GM12878 (cell line): ENCODE measurements at regions not wholly inside any gene's neighbourhood (a gene's known extent, or its start where the extent isn't known, plus 50 kb on each side); places are given as distances from the start of the nearest gene placed in this dataset.

Experiments used
- ATAC-seq: fragments of 200-7000 bp; cut with Tn5 transposase; 3 replicates; pipeline ENCODE4 v1.9.1; 2020; ENCODE audit warnings: mild to moderate bottlenecking, moderate library complexity
- BruUV-seq: library from RNA; stranded (reverse); fragments of 400-500 nt; replicated peaks from 2 replicates; lab custom pipeline; 2021; lab: Mats Ljungman, UMichigan
- CTCF ChIA-PET: fragments of 300-600 bp; sonication (Branson Sonifier 250); formaldehyde crosslinking; extraction: SDS; loops from one replicate; lab custom pipeline; 2021; ENCODE audit warnings: inconsistent platforms; lab: Yijun Ruan, JAX
- POLR2A ChIA-PET: fragments of 350-600 bp; formaldehyde crosslinking; extraction: SDS; loops from one replicate; lab custom pipeline; 2021; ENCODE audit warnings: inconsistent platforms; lab: Charles Lee
- RAD21 ChIA-PET: fragments of 300-600 bp; sonication (Branson Sonifier 250); formaldehyde crosslinking; loops from one replicate; lab custom pipeline; 2023; ENCODE audit warnings: antibody characterized with exemption; ENCODE audit not compliant: unreplicated experiment; lab: Charles Lee
- SMC1A ChIA-PET: fragments of 300-600 bp; sonication (Branson Sonifier 250); formaldehyde crosslinking; loops from one replicate; lab custom pipeline; 2023; ENCODE audit not compliant: unreplicated experiment, uncharacterized antibody; lab: Charles Lee
- DNase-seq: peaks from one replicate; pipeline ENCODE4 v3.0.0-alpha.2; 2011; ENCODE audit warnings: low read depth, low spot score
- FAIRE-seq: peaks from 3 replicates; lab custom pipeline; 2011; peaks lifted over from hg19 to GRCh38; lab: Jason Lieb, UNC
- H2AFZ ChIP-seq: 2 replicates; pipeline ENCODE4 v1.6.0; 2011; ENCODE audit warnings: low read depth, low read length, control low read depth; ENCODE audit not compliant: control insufficient read depth
- H3K27ac ChIP-seq: 2 replicates; pipeline ENCODE4 v1.5.1; 2011; ENCODE audit warnings: control low read depth; ENCODE audit not compliant: control insufficient read depth, insufficient read depth
- H3K27me3 ChIP-seq, 2 experiments: replicated peaks in 1 of 2; 2 replicates each; pipeline versions ENCODE4 v1.6.0 to v1.6.1; 2011; ENCODE audit warnings: low read length in 1 of 2; ENCODE audit not compliant: control insufficient read depth in 2 of 2, insufficient read depth in 2 of 2
- H3K36me3 ChIP-seq, 2 experiments: 2 replicates each; pipeline ENCODE4 v1.5.1; 2011; ENCODE audit warnings: low read length in 1 of 2; ENCODE audit not compliant: control insufficient read depth in 2 of 2, insufficient read depth in 2 of 2
- H3K4me1 ChIP-seq: 2 replicates; pipeline ENCODE4 v1.6.1; 2011; ENCODE audit warnings: mild to moderate bottlenecking, low read length, moderate library complexity, mixed read lengths; ENCODE audit not compliant: control insufficient read depth, insufficient read depth
- H3K4me2 ChIP-seq: 2 replicates; pipeline ENCODE4 v1.6.0; 2011; ENCODE audit warnings: control low read depth; ENCODE audit not compliant: control insufficient read depth, insufficient read depth
- H3K4me3 ChIP-seq: fragments of 200-600 bp; sonication (generic); 2 replicates; pipeline ENCODE4 v1.5.1; 2016
- H3K79me2 ChIP-seq: 2 replicates; pipeline ENCODE4 v1.6.0; 2011; ENCODE audit warnings: low read length; ENCODE audit not compliant: control insufficient read depth, insufficient read depth
- H3K9ac ChIP-seq: 2 replicates; pipeline ENCODE4 v1.8.0; 2011; ENCODE audit warnings: low read length, control low read depth, mixed read lengths; ENCODE audit not compliant: control insufficient read depth, insufficient read depth
- H3K9me3 ChIP-seq: replicated peaks from 3 replicates; pipeline ENCODE4 v1.5.1; 2011; ENCODE audit warnings: mild to moderate bottlenecking, low read length; ENCODE audit not compliant: control insufficient read depth, insufficient read depth
- H4K20me1 ChIP-seq: 2 replicates; pipeline ENCODE4 v1.6.0; 2011; ENCODE audit not compliant: control insufficient read depth, insufficient read depth
- CEBPZ ChIP-seq: fragments of 150-350 bp; IDR thresholded peaks from 2 replicates; pipeline ENCODE4 v1.6.1; 2016; ENCODE audit warnings: low read depth, low read length
- E4F1 ChIP-seq: fragments of 450-650 bp; IDR thresholded peaks from 2 replicates; pipeline ENCODE4 v1.6.1; 2018; ENCODE audit warnings: borderline replicate concordance, mild to moderate bottlenecking; ENCODE audit not compliant: partially characterized antibody
- KDM1A ChIP-seq: fragments of 200-600 bp; sonication (generic); IDR thresholded peaks from 2 replicates; pipeline ENCODE4 v1.6.1; 2016; ENCODE audit warnings: borderline replicate concordance
- KLF5 ChIP-seq: fragments of 450-650 bp; IDR thresholded peaks from 2 replicates; pipeline ENCODE4 v1.6.1; 2014; ENCODE audit warnings: mild to moderate bottlenecking; ENCODE audit not compliant: partially characterized antibody
- WGBS: methylation state at CpG from one replicate; pipeline ENCODE4 v1.1.6; 2016; ENCODE audit warnings: low lambda C conversion rate; ENCODE audit not compliant: insufficient replicate concordance, insufficient coverage; ENCODE audit errors: missing lambda C conversion rate; 5-methylcytosine and 5-hydroxymethylcytosine counted together
- in situ Hi-C: fragments of 300-500 bp; cut with MboI; formaldehyde crosslinking; loops from 9 replicates; pipeline ENCODE4 v1.14.3; 2018; ENCODE audit warnings: mixed read lengths
- intact Hi-C: fragments of 100-400 bp; cut with micrococcal nuclease; formaldehyde crosslinking; loops from one replicate; pipeline ENCODE4 v1.14.2; 2022; ENCODE audit not compliant: unreplicated experiment

GRCh38 chr12:61009192-61009591 lies 1251.0 kb upstream of the USP15 start:
- SMC1A ChIA-PET = interaction anchor here (0.7 to 1.7 kb wide), 5 partner anchors 9 to 28 kb away, joined by 3 to 12 read pairs (median 4); no protein-coding TSS in a partner anchor

More at GRCh38 chr12:61009192-61009591, 1251.0 kb upstream of the USP15 start:
- ATAC-seq = no peak
- Histone ChIP-seq H3K27ac (no peak overlapping the region), H3K36me3 (no peaks in the 10 kb centered on the region), H3K4me3 (no peak overlapping the region), H3K9ac (no peak overlapping the region), H3K27me3 (no peaks in the 10 kb centered on the region), H3K4me2 (no peak overlapping the region), H3K4me1 (no peaks in the 10 kb centered on the region), H2AFZ (no peak overlapping the region), H3K9me3 (no peaks in the 10 kb centered on the region), H3K79me2 (no peaks in the 10 kb centered on the region), H4K20me1 (no peaks in the 10 kb centered on the region)
- no peak for FAIRE-seq
- no TSS peak for BruUV-seq
- no peak for TF ChIP-seq E4F1
- TF ChIP-seq CEBPZ = no peak
- TF ChIP-seq KLF5 = no peak
- TF ChIP-seq KDM1A = no peak
- POLR2A ChIA-PET = no interaction called here
- RAD21 ChIA-PET = no interaction called here
- no peak for DNase-seq
- CTCF ChIA-PET = no interaction called here
- WGBS = 2% methylated on average over 2 of the region's 2 CpGs
- in situ Hi-C loops (no loop called here), intact Hi-C loops (no loop called here)
